A673 (cell line): ENCODE measurements at regions not wholly inside any gene's neighbourhood (a gene's known extent, or its start where the extent isn't known, plus 50 kb on each side); places are given as distances from the start of the nearest gene placed in this dataset.
"Not testable (repeated sequence)": the region's sequence is repeated elsewhere in the genome, so short reads cannot be mapped to it uniquely, and the experiment has no call there.

Experiments used
- BruUV-seq: library from RNA; stranded (reverse); fragments of 400-500 nt; replicated peaks from 2 replicates; lab custom pipeline; 2021; lab: Mats Ljungman, UMichigan
- CTCF ChIA-PET: fragments of 300-600 bp; sonication (Branson Sonifier 250); formaldehyde crosslinking; loops from one replicate; lab custom pipeline; 2022; ENCODE audit warnings: antibody characterized with exemption; lab: Charles Lee
- POLR2A ChIA-PET: fragments of 300-600 bp; sonication (Branson Sonifier 250); formaldehyde crosslinking; loops from one replicate; lab custom pipeline; 2022; ENCODE audit warnings: antibody characterized with exemption; ENCODE audit not compliant: low non-redundant PET; lab: Charles Lee
- DNase-seq: peaks from one replicate; pipeline ENCODE4 v3.0.0-alpha.2; 2015; ENCODE audit warnings: low spot score
- H3K27ac ChIP-seq: fragments of 200-600 bp; sonication (generic); 2 replicates; pipeline ENCODE4 v1.5.1; 2016; ENCODE audit warnings: mixed run types, low read depth, mild to moderate bottlenecking, mixed read lengths, antibody characterized with exemption, low read length; ENCODE audit not compliant: poor library complexity, severe bottlenecking
- H3K27me3 ChIP-seq: fragments of 200-600 bp; sonication (generic); replicated peaks from 2 replicates; pipeline ENCODE4 v1.6.1; 2017; ENCODE audit warnings: mixed run types, low read depth, mild to moderate bottlenecking, mixed read lengths, antibody characterized with exemption, low read length; ENCODE audit not compliant: insufficient read depth, poor library complexity
- H3K36me3 ChIP-seq: fragments of 200-600 bp; sonication (generic); 2 replicates; pipeline ENCODE4 v1.6.1; 2016; ENCODE audit warnings: mixed run types, mild to moderate bottlenecking, mixed read lengths, antibody characterized with exemption, low read length; ENCODE audit not compliant: insufficient read depth, poor library complexity, severe bottlenecking
- H3K4me1 ChIP-seq: fragments of 200-600 bp; sonication (generic); 2 replicates; pipeline ENCODE4 v1.6.1; 2017; ENCODE audit warnings: mixed run types, mild to moderate bottlenecking, mixed read lengths, antibody characterized with exemption, low read length; ENCODE audit not compliant: insufficient read depth, poor library complexity, severe bottlenecking
- H3K4me3 ChIP-seq: fragments of 200-600 bp; sonication (generic); 2 replicates; pipeline ENCODE4 v1.5.1; 2016; ENCODE audit warnings: low read depth, mixed run types, mild to moderate bottlenecking, mixed read lengths, low read length; ENCODE audit not compliant: poor library complexity, severe bottlenecking
- H3K9me3 ChIP-seq: fragments of 200-600 bp; sonication (generic); 2 replicates; pipeline ENCODE4 v1.6.1; 2016; ENCODE audit warnings: mixed run types, low read depth, mild to moderate bottlenecking, mixed read lengths, antibody characterized with exemption, low read length; ENCODE audit not compliant: poor library complexity, severe bottlenecking
- EZH2 ChIP-seq: fragments of 200-600 bp; sonication (generic); IDR thresholded peaks from 2 replicates; pipeline ENCODE4 v1.6.1; 2017; ENCODE audit warnings: borderline replicate concordance, low read depth, mild to moderate bottlenecking, mixed read lengths, antibody characterized with exemption, low read length; ENCODE audit not compliant: poor library complexity, severe bottlenecking
- intact Hi-C: fragments of 100-400 bp; cut with micrococcal nuclease; formaldehyde crosslinking; loops from one replicate; pipeline ENCODE4 v1.10.0; 2022; ENCODE audit not compliant: unreplicated experiment
- TF ChIP-seq, protein P1 (sequence below): fragments of 300-800, 200-600 bp; sonication (generic); conservative IDR thresholded peaks from 2 replicates; pipeline ENCODE4 v1.5.1; 2017; ENCODE audit warnings: low read depth, mild to moderate bottlenecking, antibody characterized with exemption, low read length, moderate library complexity, mixed read lengths

DNA sequence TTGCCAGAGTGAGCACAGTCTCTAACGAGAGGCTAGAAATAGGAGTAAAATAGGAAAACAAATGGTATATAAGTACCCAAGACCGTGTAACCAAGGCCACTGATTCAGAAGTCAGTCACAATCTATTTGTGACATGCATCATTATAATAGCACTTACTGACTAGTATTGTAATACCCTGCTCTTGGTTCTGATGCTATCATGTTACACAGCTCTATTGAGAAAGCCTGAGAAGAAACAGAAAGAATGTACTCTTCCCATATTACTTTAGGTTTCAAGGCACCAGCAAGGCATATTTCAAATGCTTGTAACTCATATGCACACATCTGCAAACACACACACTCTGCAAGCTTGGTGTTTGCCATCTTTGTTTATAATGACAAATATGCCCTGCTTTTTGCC, 746.4 kb downstream of the SLC4A3 start:
- Histone ChIP-seq H3K9me3 (no peaks in the 10 kb centered on the region), H3K36me3 (no peaks in the 10 kb centered on the region), H3K4me1 (no peaks in the 10 kb centered on the region), H3K27me3 (no peaks in the 10 kb centered on the region), H3K27ac (no peak overlapping the region), H3K4me3 (no peak overlapping the region)
- TF ChIP-seq, protein P1, sequence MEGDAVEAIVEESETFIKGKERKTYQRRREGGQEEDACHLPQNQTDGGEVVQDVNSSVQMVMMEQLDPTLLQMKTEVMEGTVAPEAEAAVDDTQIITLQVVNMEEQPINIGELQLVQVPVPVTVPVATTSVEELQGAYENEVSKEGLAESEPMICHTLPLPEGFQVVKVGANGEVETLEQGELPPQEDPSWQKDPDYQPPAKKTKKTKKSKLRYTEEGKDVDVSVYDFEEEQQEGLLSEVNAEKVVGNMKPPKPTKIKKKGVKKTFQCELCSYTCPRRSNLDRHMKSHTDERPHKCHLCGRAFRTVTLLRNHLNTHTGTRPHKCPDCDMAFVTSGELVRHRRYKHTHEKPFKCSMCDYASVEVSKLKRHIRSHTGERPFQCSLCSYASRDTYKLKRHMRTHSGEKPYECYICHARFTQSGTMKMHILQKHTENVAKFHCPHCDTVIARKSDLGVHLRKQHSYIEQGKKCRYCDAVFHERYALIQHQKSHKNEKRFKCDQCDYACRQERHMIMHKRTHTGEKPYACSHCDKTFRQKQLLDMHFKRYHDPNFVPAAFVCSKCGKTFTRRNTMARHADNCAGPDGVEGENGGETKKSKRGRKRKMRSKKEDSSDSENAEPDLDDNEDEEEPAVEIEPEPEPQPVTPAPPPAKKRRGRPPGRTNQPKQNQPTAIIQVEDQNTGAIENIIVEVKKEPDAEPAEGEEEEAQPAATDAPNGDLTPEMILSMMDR: no peak
- intact Hi-C loops: no loop called here
- peak; percentile 7 for DNase-seq
- ChIA-PET CTCF (interaction anchor here (0.6 kb wide), 1 partner anchor 1902 kb away, joined by 3 read pairs; no protein-coding TSS in a partner anchor), POLR2A (no interaction called here)
- no TSS peak for BruUV-seq

- Histone ChIP-seq H3K4me3 (no peak overlapping the region), H3K27me3 (no peaks in the 10 kb centered on the region), H3K4me1 (no peaks in the 10 kb centered on the region), H3K9me3 (no peaks in the 10 kb centered on the region), H3K27ac (no peak overlapping the region), H3K36me3 (no peaks in the 10 kb centered on the region)
- ChIA-PET POLR2A (no interaction called here), CTCF (no interaction called here)
- intact Hi-C loops: no loop called here
- TF ChIP-seq, protein P1: no peak
- no peak for TF ChIP-seq EZH2
- DNase-seq: no peak
- BruUV-seq: no TSS peak
Observed at GRCh38 chr2:220374282-220374681, 746.9 kb downstream of the SLC4A3 start.

GRCh38 chr2:220377482-220378155, 750.2 kb downstream of the SLC4A3 start:
- POLR2A ChIA-PET: no interaction called here
- no peaks in the 10 kb centered on the region for H3K4me1 ChIP-seq
- H3K27me3 ChIP-seq: no peaks in the 10 kb centered on the region
- TF ChIP-seq, protein P1: no peak; the same call in 1 of the 2 replicates
- no peak for TF ChIP-seq EZH2
- no TSS peak for BruUV-seq
- H3K27ac ChIP-seq: no peak overlapping the region
- intact Hi-C loops: no loop called here
- CTCF ChIA-PET: no interaction called here
- DNase-seq: no peak
- H3K4me3 ChIP-seq: no peak overlapping the region
- no peaks in the 10 kb centered on the region for H3K36me3 ChIP-seq
- H3K9me3 ChIP-seq: peaks cover 8% of the 10 kb centered on the region

GRCh38 chr2:220387758-220388157, 760.3 kb downstream of the SLC4A3 start:
- H3K9me3 ChIP-seq, intact Hi-C loops, POLR2A ChIA-PET, H3K4me3 ChIP-seq, H3K4me1 ChIP-seq, H3K27ac ChIP-seq, H3K36me3 ChIP-seq, DNase-seq, BruUV-seq, CTCF ChIA-PET, H3K27me3 ChIP-seq: not testable (repeated sequence)
